GM23338 (cell line): ENCODE measurements at regions not wholly inside any gene's neighbourhood (a gene's known extent, or its start where the extent isn't known, plus 50 kb on each side); places are given as distances from the start of the nearest gene placed in this dataset.

Source experiments
- CREB1 ChIP-seq: fragments of 250-450 bp; sonication (Bioruptor Pico); IDR thresholded peaks from 2 replicates; pipeline ENCODE4 v1.5.0; 2020; ENCODE audit warnings: low read depth, mild to moderate bottlenecking, moderate library complexity
- CTCF ChIP-seq, 2 experiments: fragments of 200-600 bp in 1 of 2; sonication (generic) in 1 of 2; conservative IDR thresholded peaks; 2 replicates each; pipeline versions ENCODE4 v1.5.1 to v1.6.1; 2016 to 2017; ENCODE audit warnings: antibody characterized with exemption in 2 of 2, low read depth in 2 of 2, mild to moderate bottlenecking in 2 of 2, moderate library complexity in 1 of 2
- ETS1 ChIP-seq: IDR thresholded peaks from 2 replicates; pipeline ENCODE4 v1.6.1; 2016; ENCODE audit warnings: antibody characterized with exemption
- EZH2 ChIP-seq: fragments of 200-600 bp; sonication (generic); IDR thresholded peaks from one replicate; pipeline ENCODE4 v1.8.0; 2017; ENCODE audit warnings: antibody characterized with exemption, mild to moderate bottlenecking, low read depth; ENCODE audit not compliant: unreplicated experiment
- EZH2phosphoT487 ChIP-seq: fragments of 200-600 bp; sonication (generic); IDR thresholded peaks from one replicate; pipeline ENCODE4 v1.8.1; 2018; ENCODE audit warnings: antibody characterized with exemption; ENCODE audit not compliant: unreplicated experiment
- JUNB ChIP-seq: IDR thresholded peaks from one replicate; pipeline ENCODE4 v1.6.1; 2016; ENCODE audit warnings: antibody characterized with exemption; ENCODE audit not compliant: unreplicated experiment
- NANOG ChIP-seq: IDR thresholded peaks from 2 replicates; pipeline ENCODE4 v1.6.1; 2016; ENCODE audit warnings: antibody characterized with exemption, borderline replicate concordance
- POLR2AphosphoS5 ChIP-seq: IDR thresholded peaks from 2 replicates; pipeline ENCODE4 v1.6.1; 2016; ENCODE audit warnings: antibody characterized with exemption, low read depth
- REST ChIP-seq: IDR thresholded peaks from one replicate; pipeline ENCODE4 v1.6.1; 2018; ENCODE audit warnings: antibody characterized with exemption; ENCODE audit not compliant: unreplicated experiment
- STAT1 ChIP-seq: IDR thresholded peaks from one replicate; pipeline ENCODE4 v1.6.1; 2016; ENCODE audit warnings: antibody characterized with exemption; ENCODE audit not compliant: unreplicated experiment
- ZNF114 ChIP-seq: fragments of 250-450 bp; sonication (Bioruptor Pico); IDR thresholded peaks from 2 replicates; pipeline ENCODE4 v1.5.0; 2020; ENCODE audit warnings: mild to moderate bottlenecking, moderate library complexity

GRCh38 chr16:72502594-72503005 is 330.6 kb upstream of the PMFBP1 start:
- TF ChIP-seq CTCF (conservative IDR thresholded peaks at IDR 0.05; ENCODE audit: low read depth in 2 of 2) (no peak), EZH2 (no peak), JUNB (no peak), EZH2phosphoT487 (no peak), POLR2AphosphoS5 (no peak), CREB1 (CRISPR knock-in tag) (no peak), ZNF114 (CRISPR knock-in tag) (no peak), REST (no peak), STAT1 (no peak), ETS1 (no peak), NANOG (no peak)
